GM12892 (cell line): ENCODE measurements at regions not wholly inside any gene's neighbourhood (a gene's known extent, or its start where the extent isn't known, plus 50 kb on each side); places are given as distances from the start of the nearest gene placed in this dataset.

Experiments
- POLR2A ChIP-seq: IDR thresholded peaks from 2 replicates; pipeline ENCODE4 v1.6.1; 2011; ENCODE audit warnings: low read depth, low read length, control low read depth
- POLR2AphosphoS5 ChIP-seq: IDR thresholded peaks from 2 replicates; pipeline ENCODE4 v1.6.1; 2011; ENCODE audit warnings: low read depth, low read length, control low read depth

- TF ChIP-seq POLR2A (no peak), POLR2AphosphoS5 (no peak)
These were observed 95.0 kb downstream of the SLC30A10 start for GRCh38 chr1:219833214-219833815.
